HG03520 (cell line): ENCODE measurements at regions not wholly inside any gene's neighbourhood (a gene's known extent, or its start where the extent isn't known, plus 50 kb on each side); places are given as distances from the start of the nearest gene placed in this dataset.
"Not testable (repeated sequence)": the region's sequence is repeated elsewhere in the genome, so short reads cannot be mapped to it uniquely, and the experiment has no call there.

ENCODE experiments used
- ATAC-seq: cut with Tn5 transposase; IDR thresholded peaks from one replicate; pipeline ENCODE4 v1.9.1; 2021; ENCODE audit warnings: mild to moderate bottlenecking, moderate library complexity; ENCODE audit not compliant: unreplicated experiment

DNA sequence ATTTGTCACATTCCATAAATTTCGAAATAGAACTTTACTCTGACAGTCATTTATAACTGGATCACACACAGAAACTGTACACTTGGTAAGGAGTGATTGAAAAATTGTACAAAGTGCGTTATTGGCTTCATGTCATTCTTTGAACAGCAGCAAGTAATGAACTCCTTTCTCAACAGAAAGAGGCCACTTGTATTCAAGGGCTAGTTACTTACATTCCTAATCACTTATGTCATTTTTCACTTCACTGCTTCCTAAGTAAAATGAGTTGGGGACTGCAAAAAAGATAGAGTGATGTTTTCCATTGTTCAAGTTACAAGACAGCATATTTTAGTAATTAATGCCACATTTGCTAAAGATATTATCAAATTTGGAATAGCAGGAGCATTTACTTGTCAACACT lies 893.2 kb downstream of the DTWD2 start:
- ATAC-seq: no peak

DNA sequence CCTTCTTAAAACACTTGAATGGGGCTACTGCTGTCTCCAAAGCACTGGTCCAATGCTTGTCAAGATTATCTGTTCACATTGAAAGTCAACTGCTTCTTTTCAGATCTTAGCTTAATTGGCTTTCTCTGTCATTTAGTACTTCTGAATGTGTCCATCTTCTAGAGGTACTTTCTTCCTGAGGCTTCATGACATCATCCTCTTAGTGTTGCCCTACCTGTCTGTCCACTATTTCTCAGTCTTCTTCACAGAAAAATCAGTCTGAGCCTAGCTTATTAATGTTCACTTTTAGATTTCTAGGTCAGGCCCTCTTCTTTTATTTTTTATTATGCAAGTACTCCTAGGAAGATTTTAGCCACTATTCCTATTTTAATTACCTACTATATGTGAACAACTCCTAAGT lies 899.9 kb downstream of the DTWD2 start:
- ATAC-seq: no peak

GRCh38 chr5:118076490-118076889 lies 911.9 kb downstream of the DTWD2 start:
- ATAC-seq: no peak

DNA sequence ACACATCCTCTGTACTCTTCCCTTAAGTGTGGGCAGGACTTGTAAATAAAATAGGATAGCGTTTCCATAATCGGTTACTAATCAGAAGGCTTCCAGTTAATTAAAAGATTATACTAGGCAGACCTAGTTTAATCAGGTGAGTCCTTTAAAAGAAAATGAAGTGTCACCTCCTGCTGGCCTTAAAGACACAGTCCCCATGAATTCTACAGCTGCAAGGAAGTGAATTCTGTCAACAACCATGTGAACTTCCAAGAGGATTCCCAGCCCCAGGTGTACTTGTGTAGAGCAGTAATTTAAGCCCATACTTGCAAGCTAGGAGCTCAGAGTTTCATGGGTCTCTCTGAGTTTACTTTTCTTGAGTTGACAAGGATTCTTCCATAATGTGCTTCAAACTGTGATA lies 918.3 kb downstream of the DTWD2 start:
- ATAC-seq: no peak

DNA sequence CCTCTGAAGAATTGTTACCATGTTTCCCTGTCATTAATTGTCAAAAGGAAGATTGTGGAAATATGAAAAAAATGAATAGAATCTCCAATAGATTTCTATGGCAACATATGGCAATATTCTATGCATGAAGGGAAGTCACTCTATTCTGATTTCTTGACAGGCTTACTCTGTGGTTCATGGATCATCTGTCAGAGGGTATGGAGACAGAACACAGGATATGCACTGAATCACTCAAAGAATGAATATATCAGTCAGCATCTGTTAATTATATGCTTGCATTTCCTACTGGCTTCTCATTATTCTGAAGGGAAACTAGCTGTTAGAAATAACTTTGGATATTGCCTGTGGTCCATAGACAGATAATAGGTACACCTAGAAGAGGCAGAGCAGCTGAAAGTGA lies 918.9 kb downstream of the DTWD2 start:
- ATAC-seq: no peak

DNA sequence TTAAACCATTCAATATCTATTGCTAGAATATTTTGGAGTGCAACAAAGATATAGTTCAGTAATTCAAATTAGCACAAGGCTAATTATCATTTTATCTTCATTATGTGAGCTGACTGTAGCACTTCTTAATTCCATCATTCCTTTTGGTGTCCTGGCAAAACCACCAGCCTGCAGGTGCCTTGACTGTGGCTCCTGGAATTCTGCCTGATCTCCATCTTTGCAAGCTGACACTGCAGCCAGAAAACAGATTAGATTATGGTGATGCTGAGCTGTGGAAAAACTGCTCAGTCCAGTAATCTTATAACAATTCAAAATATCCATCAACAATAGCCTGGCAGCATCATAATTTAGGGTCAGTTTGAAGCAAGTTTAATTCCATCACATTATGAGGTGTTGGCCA lies 919.5 kb downstream of the DTWD2 start:
- no peak for ATAC-seq

DNA sequence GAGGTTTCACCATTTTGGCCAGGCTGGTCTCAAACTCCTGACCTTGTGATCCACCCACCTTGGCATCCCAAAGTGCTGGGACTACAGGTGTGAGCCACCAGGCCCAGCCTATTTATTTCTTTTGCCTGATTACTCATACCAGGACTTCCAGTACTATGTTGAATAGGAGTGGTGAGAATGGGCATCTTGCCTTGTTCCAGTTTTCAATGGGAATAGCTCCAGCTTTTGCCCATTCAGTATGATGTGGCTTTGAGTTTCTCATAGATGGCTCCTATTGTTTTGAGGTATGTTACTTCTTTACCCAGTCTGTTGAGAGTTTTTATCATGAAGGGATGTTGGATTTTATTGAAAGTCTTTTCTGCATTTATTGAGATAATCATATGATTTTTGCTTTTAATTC lies 924.5 kb downstream of the DTWD2 start:
- ATAC-seq: not testable (repeated sequence)

GRCh38 chr5:118060833-118061232 lies 927.5 kb downstream of the DTWD2 start:
- ATAC-seq: no peak

- ATAC-seq: no peak
Observed at GRCh38 chr5:118052503-118052902, 935.8 kb downstream of the DTWD2 start.

- ATAC-seq: no peak
Observed at GRCh38 chr5:118044169-118044568, 944.2 kb downstream of the DTWD2 start.

- ATAC-seq: no peak
Observed at GRCh38 chr5:118043531-118043930, 944.8 kb downstream of the DTWD2 start.

DNA sequence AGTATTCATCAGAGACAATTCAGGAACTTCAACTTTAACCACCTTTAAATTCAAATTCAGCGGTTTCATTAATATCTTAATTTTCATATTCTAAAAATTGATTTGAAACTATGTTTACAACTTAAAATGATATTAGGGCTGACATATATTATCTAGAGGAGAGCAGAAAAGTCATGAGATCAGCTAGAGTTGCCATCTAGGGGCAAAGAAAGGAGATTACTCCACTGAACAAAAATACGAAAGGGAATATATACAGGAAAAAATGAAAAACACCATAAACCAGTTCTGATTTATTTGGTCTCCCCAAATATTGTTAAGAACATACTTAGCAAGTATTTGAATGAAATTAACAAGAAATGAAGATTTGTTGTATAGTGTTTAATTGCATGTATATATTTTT lies 946.3 kb downstream of the DTWD2 start:
- ATAC-seq: no peak

- ATAC-seq: no peak
Observed at GRCh38 chr5:118040496-118040895, 947.9 kb downstream of the DTWD2 start.

GRCh38 chr5:118033686-118034338 lies 954.5 kb downstream of the DTWD2 start:
- no peak for ATAC-seq

DNA sequence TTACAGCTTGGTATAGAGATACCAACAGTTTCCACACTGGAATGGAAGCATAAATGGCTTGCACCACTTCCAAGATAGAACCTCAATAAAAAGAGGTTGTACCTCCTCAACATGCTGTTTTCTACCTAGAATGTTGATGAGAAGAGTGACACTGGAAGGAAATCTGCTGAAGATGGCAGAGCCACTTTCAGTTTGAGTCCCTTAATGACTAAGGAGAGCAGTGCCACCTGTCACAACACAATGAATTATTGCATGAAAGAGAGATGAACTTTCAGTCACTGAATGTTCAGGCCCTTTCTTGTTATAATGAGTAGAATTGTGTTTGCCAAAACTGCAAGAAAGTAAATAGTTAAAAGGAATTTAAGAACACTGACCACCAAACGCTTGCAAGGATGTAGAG lies 958.5 kb downstream of the DTWD2 start:
- no peak for ATAC-seq

- no peak for ATAC-seq
Observed at GRCh38 chr5:118022062-118022461, 966.3 kb downstream of the DTWD2 start.

DNA sequence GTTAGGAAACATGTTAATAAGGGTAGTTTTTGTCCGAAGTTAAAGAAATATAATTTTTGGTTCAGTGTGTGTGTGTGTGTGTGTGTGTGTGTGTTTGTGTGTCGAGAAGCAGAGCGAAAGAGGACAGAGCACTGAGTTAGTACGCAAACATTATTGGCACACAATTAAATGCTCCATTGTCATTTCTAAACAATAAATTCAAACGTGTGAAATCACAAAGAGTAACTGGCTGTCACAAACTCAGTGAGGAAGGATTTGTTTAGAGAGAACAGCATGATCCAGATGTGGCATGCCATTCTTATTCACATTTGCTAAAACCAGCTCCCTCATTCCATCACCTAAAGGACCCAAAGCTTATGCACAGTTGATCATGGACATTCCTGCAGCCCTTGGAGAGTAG lies 970.8 kb downstream of the DTWD2 start:
- ATAC-seq: no peak

DNA sequence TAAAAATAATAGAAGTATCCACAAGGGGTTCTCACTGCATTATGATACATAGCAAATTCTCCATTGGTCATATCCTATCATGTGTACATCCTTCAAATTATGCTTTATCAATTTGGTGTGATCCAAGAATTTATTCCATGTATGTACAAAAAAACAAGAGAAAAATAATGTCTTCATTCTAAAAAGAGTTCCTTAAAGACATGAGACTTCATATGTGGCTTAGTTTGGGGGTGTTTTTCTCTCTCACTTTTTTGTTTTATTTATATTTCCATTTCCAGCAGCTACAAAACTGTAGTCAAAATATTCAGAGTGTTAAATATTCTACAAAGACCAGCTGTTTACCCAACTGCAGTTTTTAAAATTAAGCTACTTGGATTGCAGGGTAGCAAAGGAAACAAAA lies 972.0 kb downstream of the DTWD2 start:
- ATAC-seq: no peak

DNA sequence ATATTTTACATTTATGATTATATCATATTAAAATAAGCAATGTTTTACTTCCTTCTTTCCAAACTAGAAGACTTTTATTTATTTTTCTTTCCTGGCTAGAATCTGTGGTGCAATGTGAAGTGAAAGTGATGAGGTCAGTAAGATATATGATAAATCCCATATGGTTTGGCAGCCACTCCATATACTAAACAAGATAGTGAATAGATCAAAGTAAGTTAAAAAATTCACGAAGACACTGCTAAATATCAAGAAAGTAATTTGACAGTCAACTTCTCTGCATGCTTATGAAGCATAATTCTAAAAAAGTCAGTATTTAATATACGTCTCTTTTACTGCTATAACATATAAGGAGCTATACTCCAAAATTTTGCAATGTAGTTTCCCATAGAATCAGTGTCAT lies 972.8 kb downstream of the DTWD2 start:
- ATAC-seq: no peak

GRCh38 chr5:118009741-118010297 lies 978.5 kb downstream of the DTWD2 start:
- no peak for ATAC-seq

- no peak for ATAC-seq
Observed at GRCh38 chr5:118008779-118009178, 979.6 kb downstream of the DTWD2 start.

- ATAC-seq: no peak
Observed at GRCh38 chr5:118007262-118007661, 981.1 kb downstream of the DTWD2 start.

DNA sequence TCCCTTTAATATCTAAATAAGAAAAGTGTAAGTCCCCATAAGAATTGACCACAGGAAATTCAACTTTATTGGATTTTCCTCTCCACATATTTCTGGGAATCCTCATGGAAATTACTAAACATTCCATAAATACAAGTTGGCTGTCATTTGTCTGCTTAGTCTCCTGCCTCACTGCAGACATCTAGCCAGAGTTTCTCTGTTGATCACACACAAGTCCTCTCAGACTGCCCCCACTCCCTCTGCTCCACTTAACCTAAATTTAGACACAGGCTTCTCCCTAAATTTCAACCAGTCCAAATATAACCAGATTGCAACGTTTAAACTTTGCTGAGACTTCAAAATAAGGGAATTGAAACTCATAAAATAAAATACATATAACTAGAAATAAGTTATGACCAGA lies 982.1 kb downstream of the DTWD2 start:
- no peak for ATAC-seq
